ENCODE measurements at regions not wholly inside any gene's neighbourhood (a gene's known extent, or its start where the extent isn't known, plus 50 kb on each side); places are given as distances from the start of the nearest gene placed in this dataset.
"Not testable (repeated sequence)": the region's sequence is repeated elsewhere in the genome, so short reads cannot be mapped to it uniquely, and the experiment has no call there.

DNA sequence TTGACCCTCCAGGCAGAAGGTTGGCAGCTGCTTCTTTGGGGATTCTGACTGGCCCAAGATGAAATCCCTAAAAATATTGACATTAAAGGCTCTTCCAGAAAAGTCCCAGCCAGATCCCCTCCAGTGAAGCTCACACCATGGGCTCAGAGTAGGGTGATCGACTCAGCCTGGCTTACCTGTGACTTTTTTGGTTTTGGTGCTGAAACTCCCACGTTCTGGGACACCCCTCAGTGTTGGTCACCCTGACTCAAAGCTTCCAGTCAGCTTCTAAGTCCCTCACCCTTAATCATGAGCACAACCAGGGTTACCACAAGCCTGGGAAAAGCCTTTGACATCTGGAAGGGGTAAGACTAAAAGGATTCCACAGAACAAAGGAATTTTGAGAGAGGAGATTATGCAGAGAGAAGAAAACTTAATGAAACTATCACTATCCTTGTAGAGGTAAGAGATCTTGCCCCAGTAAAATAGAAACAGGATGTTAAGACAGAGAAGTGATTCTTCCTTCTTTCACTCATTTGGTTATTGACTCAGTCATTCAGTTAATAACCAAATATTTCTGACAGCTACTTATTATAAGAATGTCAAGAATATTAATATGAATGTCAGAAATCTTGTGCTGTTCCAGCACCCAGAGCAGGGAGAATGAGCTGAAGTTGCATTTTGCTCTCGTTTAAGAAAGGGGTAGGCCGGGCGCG, 66.8 kb upstream of the SEC11C start:
- WGBS, 3 donors: 95 to 99% (median 98%) methylated on average over 6 of the region's 6 CpGs
- H3K27ac ChIP-seq: no peak overlapping the region
- H3K4me3 ChIP-seq: no peak overlapping the region
- no peaks in the 10 kb centered on the region for H3K27me3 ChIP-seq (ENCODE audit: insufficient read depth in 3 of 3, low read length in 2 of 3)
- H3K9me3 ChIP-seq: no peaks in the 10 kb centered on the region
- no peaks in the 10 kb centered on the region for H3K36me3 ChIP-seq (ENCODE audit: insufficient read depth in 1 of 2, low read depth in 1 of 2)
- TF ChIP-seq CTCF (IDR thresholded peaks at IDR 0.05): no peak
- intact Hi-C loops (cut with DNase I): loop anchor here (10.0 kb wide), 2 partner anchors 538 to 548 kb away; no protein-coding TSS in a partner anchor
- ATAC-seq: no peak
- H3K4me1 ChIP-seq: no peaks in the 10 kb centered on the region
- DNase-seq: no peak

- Histone ChIP-seq H3K4me3 (no peak overlapping the region), H3K9me3 (no peaks in the 10 kb centered on the region), H3K36me3 (ENCODE audit: insufficient read depth in 1 of 2, low read depth in 1 of 2) (no peaks in the 10 kb centered on the region), H3K27ac (no peak overlapping the region), H3K4me1 (no peaks in the 10 kb centered on the region), H3K27me3 (ENCODE audit: insufficient read depth in 3 of 3, low read length in 2 of 3) (no peaks in the 10 kb centered on the region)
- DNase-seq (no peak), ATAC-seq (no peak)
- intact Hi-C loops (cut with DNase I): loop anchor here (10.0 kb wide), 2 partner anchors 541 to 551 kb away; no protein-coding TSS in a partner anchor
- WGBS, 3 donors: 18 to 20% (median 19%) methylated on average over 3 of the region's 3 CpGs
- no peak for TF ChIP-seq CTCF (IDR thresholded peaks at IDR 0.05)
Observed at GRCh38 chr18:59075923-59076322, 63.8 kb upstream of the SEC11C start.

DNA sequence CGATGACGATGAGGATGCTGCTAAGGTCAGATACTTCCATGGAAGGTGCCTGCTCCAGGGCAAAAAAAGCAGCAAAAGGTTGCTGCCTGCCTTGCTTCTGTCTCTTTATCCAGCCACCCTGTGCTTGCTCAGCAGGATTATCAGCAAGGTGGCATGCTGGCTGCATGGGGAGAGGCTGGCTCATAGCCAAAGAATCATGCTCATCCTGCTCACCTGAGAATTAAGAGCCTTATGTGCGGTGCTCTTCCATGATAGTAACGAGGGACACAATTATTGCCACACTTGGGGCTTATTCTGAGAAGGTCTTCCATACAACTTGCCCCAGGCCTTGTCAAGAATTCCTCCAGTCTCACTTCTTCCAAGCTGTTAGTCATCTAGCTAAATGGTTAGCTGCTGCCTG, 60.4 kb upstream of the SEC11C start:
- TF ChIP-seq CTCF (IDR thresholded peaks at IDR 0.05): no peak
- ATAC-seq (no peak), DNase-seq (no peak)
- no peaks in the 10 kb centered on the region for H3K9me3 ChIP-seq
- WGBS, 3 donors: 93 to 96% (median 96%) methylated on average over 4 of the region's 4 CpGs
- H3K27me3 ChIP-seq (ENCODE audit: insufficient read depth in 3 of 3, low read length in 2 of 3): no peaks in the 10 kb centered on the region
- intact Hi-C loops (cut with DNase I): loop anchor here (10.0 kb wide), 2 partner anchors 544 to 554 kb away; no protein-coding TSS in a partner anchor
- H3K4me1 ChIP-seq: no peaks in the 10 kb centered on the region
- no peak overlapping the region for H3K27ac ChIP-seq
- no peak overlapping the region for H3K4me3 ChIP-seq
- no peaks in the 10 kb centered on the region for H3K36me3 ChIP-seq (ENCODE audit: insufficient read depth in 1 of 2, low read depth in 1 of 2)

DNA sequence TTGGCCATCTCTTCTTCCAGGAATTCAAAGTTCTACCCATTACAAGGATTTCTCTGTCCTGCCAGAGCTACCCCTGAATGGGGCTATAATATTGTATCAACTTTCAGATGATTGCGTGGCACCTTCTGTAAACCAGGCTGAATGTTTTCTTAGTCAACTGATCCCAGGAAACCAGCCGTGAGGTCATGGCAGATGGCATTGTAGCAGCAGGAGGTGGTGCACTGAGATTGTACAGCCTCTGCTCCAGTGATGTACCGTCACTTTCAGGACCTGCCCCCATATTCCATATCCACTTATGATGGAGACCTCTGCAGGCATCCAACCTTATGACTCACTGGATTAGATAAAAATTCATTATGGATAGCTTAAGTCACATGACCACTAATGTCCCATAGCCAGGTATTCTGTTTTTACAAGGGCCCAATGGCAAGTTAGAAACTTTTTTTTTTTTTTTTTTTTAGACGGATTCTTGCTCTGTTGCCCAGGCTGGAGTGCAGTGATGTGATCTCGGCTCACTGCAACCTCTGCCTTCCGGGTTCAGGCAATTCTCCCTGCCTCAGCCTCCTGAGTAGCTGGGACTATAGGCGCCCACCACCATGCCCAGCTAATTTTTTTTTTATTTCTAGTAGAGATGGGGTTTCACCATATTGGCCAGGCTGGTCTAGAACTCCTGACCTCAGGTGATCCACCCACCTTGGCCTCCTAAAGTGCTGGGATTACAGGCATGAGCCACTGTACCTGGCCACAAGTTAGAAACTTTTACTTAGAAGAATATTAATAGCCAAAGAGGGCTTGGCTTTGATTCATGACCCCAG, 59.8 kb upstream of the SEC11C start:
- 85 to 89% (median 88%) methylated on average over 7 of the region's 7 CpGs for WGBS, 3 donors
- intact Hi-C loops (cut with DNase I): loop anchor here (10.0 kb wide), 3 partner anchors 545 to 575 kb away; no protein-coding TSS in a partner anchor
- H3K9me3 ChIP-seq: not testable (repeated sequence)

GRCh38 chr18:59083136-59083818, 56.4 kb upstream of the SEC11C start:
- DNase-seq: no peak
- H3K4me1 ChIP-seq: no peaks in the 10 kb centered on the region
- H3K9me3 ChIP-seq: no peaks in the 10 kb centered on the region
- intact Hi-C loops (cut with DNase I): loop anchor here in 1 of 2 donors (10.0 kb wide), 1 partner anchor 578 kb away; no protein-coding TSS in a partner anchor
- 51 to 65% (median 60%) methylated on average over 10 of the region's 10 CpGs for WGBS, 3 donors
- TF ChIP-seq CTCF (IDR thresholded peaks at IDR 0.05): no peak
- no peaks in the 10 kb centered on the region for H3K36me3 ChIP-seq (ENCODE audit: insufficient read depth in 1 of 2, low read depth in 1 of 2)
- H3K27ac ChIP-seq: no peak overlapping the region
- H3K4me3 ChIP-seq: no peak overlapping the region
- ATAC-seq: peak in 1 of 4 donors; percentile 14
- H3K27me3 ChIP-seq (ENCODE audit: insufficient read depth in 3 of 3, low read length in 2 of 3): no peaks in the 10 kb centered on the region

More for the DNA sequence above, 59.8 kb upstream of the SEC11C start:
- not testable (repeated sequence) for H3K4me1 ChIP-seq; H3K27ac ChIP-seq; ATAC-seq; H3K4me3 ChIP-seq; DNase-seq; H3K27me3 ChIP-seq (ENCODE audit: insufficient read depth in 3 of 3, low read length in 2 of 3); H3K36me3 ChIP-seq (ENCODE audit: insufficient read depth in 1 of 2, low read depth in 1 of 2)

Measured in psoas muscle (tissue), 7 donors.